ENCODE measurements at regions not wholly inside any gene's neighbourhood (a gene's known extent, or its start where the extent isn't known, plus 50 kb on each side); places are given as distances from the start of the nearest gene placed in this dataset.
"Not testable (repeated sequence)": the region's sequence is repeated elsewhere in the genome, so short reads cannot be mapped to it uniquely, and the experiment has no call there.

- H3K27me3 ChIP-seq; H3K36me3 ChIP-seq; H3K4me1 ChIP-seq; intact Hi-C loops (cut with DNase I; ENCODE audit: low total_unique reads); H3K4me3 ChIP-seq; H3K9me3 ChIP-seq; H3K27ac ChIP-seq; DNase-seq: not testable (repeated sequence)
- TF ChIP-seq CTCF (IDR thresholded peaks at IDR 0.05), result peak in 2 of 4 experiments; percentile 16 to 27
Measured at GRCh38 chr1:46878173-46878782, 63.0 kb downstream of the CYP4A11 start.

- intact Hi-C loops (cut with DNase I; ENCODE audit: low total_unique reads); H3K27me3 ChIP-seq; H3K27ac ChIP-seq; H3K4me1 ChIP-seq; H3K36me3 ChIP-seq; DNase-seq; H3K4me3 ChIP-seq; H3K9me3 ChIP-seq: not testable (repeated sequence)
Measured at GRCh38 chr1:46876093-46876492, 65.2 kb downstream of the CYP4A11 start.

All from uterus (tissue), 3 donors.